ENCODE measurements at regions not wholly inside any gene's neighbourhood (a gene's known extent, or its start where the extent isn't known, plus 50 kb on each side); places are given as distances from the start of the nearest gene placed in this dataset.

DNA sequence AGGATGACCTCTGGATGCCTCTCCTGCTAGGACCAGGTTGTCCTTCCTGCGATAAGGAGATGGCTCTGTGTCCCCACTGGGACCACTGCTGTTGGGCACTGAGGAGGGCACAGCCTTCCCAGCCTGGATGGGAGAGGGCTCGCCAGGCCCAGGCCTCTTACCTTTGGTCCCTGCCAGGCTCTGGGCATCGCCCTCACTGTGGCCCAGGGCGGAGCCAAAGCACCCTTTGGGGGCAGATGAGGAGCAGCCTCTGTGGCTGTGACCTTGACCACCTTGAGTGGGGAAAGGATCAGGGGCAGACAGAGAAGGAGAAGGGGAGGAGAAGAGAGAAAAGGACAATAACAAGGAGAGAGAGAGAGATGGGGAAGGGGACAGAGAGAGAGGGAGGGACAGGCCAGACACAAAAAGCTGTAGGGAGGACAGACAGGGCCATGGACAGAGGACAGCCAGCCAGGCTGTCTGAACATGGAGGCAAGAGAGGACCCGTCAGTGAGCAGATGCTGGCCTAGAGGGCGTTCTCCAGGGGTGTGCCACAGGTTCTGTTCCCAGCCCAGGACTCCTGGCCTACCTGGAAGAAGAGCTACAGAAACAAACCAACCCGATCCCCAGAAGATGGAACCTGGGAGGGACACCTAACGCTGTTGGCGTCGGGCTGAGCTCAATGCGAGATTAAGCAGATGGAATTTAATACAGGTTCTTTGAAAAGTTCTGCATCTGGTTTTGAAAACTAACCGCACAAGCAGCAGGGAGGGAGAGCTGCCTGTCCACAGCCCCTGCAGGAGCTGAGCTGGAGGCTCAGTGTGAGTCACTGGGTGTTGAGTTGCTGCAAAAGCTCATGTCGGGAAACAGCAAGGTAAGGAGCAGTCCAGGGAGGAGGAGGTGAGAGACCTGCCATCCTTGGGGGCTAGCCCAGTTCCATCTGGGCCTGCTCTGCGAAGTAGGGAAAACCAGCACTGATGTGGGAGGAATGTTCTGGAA is 262.1 kb downstream of the PTPRU start:
- H3K27me3 ChIP-seq (ENCODE audit: control insufficient read depth in 1 of 2, insufficient read depth in 2 of 2, low read length in 2 of 2) = no peaks in the 10 kb centered on the region
- H3K4me3 ChIP-seq (ENCODE audit: low read depth in 1 of 2, low read length in 2 of 2) = no peak overlapping the region
- no peaks in the 10 kb centered on the region for H3K9me3 ChIP-seq (ENCODE audit: low read length)
- no peaks in the 10 kb centered on the region for H3K36me3 ChIP-seq (ENCODE audit: insufficient read depth, low read length)
- H3K27ac ChIP-seq (ENCODE audit: low read depth, low read length) = no peak overlapping the region
- H3K9ac ChIP-seq (ENCODE audit: low read length) = no peak overlapping the region
- H3K4me1 ChIP-seq (ENCODE audit: insufficient read depth, low read length) = no peaks in the 10 kb centered on the region

DNA sequence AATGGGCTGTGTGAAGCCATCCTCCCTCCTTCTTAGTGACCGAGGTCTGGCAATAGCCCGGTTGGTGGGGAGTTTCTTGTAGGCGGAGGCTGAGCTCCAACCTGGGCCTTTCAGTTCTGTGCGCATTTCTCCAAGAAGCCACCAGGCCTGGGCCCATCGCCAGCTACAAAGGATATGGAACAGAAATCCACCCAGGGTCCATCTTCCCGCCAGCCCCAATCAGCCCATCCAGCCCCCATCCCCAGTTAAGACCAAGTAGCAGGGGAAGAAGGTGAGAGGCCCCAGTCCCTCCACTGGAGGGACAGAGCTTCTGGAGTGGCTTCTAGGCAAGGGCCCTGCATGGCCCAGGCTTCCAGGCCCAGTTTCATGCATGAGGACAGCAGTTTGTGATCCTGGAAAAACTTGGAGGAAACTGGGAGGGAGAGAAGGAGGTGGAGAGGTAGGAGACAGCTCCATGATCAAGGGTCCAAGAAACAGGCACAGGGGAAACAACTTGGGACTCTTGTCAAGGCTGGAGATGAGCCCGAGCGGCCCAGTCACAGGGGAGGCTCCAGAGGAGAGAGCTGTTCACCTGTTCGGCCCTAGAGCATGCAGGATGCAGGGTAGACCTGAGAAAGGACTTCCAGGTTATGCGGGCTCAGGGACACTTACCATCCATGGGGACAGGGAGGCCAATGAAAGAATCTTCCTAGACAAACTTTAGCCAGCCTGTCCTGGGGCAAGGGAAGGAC is 261.2 kb downstream of the PTPRU start:
- H3K4me1 ChIP-seq (ENCODE audit: insufficient read depth, low read length) = no peaks in the 10 kb centered on the region

DNA sequence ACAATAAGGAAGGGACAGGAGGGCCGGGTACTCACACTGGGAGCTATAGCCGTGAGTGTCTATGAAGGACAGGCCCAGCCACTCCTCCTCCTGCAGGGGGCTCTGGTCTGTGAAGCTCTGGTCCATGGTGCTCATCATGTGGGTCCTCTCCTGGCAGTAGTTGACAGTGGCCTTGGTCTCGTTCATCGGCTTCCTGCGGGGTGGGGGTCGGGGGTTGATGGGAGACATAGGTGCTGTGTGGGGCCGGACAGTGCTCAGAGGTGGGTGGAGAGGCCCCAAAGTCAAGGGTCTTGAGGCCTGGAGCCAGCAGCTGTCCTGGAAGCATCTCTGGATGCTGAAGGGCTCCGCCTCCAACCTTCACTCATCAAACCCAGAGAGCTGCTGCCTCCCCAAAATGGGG is 260.4 kb downstream of the PTPRU start:
- Histone ChIP-seq H3K4me3 (ENCODE audit: low read depth in 1 of 2, low read length in 2 of 2) (no peak overlapping the region), H3K27ac (ENCODE audit: low read depth, low read length) (no peak overlapping the region), H3K4me1 (ENCODE audit: insufficient read depth, low read length) (no peaks in the 10 kb centered on the region), H3K9me3 (ENCODE audit: low read length) (no peaks in the 10 kb centered on the region), H3K36me3 (ENCODE audit: insufficient read depth, low read length) (no peaks in the 10 kb centered on the region), H3K9ac (ENCODE audit: low read length) (no peak overlapping the region), H3K27me3 (ENCODE audit: control insufficient read depth in 1 of 2, insufficient read depth in 2 of 2, low read length in 2 of 2) (no peaks in the 10 kb centered on the region)

More for the DNA sequence above, 261.2 kb downstream of the PTPRU start:
- Histone ChIP-seq H3K36me3 (ENCODE audit: insufficient read depth, low read length) (no peaks in the 10 kb centered on the region), H3K9ac (ENCODE audit: low read length) (no peak overlapping the region), H3K4me3 (ENCODE audit: low read depth in 1 of 2, low read length in 2 of 2) (no peak overlapping the region), H3K27me3 (ENCODE audit: control insufficient read depth in 1 of 2, insufficient read depth in 2 of 2, low read length in 2 of 2) (no peaks in the 10 kb centered on the region), H3K9me3 (ENCODE audit: low read length) (no peaks in the 10 kb centered on the region), H3K27ac (ENCODE audit: low read depth, low read length) (no peak overlapping the region)

DNA sequence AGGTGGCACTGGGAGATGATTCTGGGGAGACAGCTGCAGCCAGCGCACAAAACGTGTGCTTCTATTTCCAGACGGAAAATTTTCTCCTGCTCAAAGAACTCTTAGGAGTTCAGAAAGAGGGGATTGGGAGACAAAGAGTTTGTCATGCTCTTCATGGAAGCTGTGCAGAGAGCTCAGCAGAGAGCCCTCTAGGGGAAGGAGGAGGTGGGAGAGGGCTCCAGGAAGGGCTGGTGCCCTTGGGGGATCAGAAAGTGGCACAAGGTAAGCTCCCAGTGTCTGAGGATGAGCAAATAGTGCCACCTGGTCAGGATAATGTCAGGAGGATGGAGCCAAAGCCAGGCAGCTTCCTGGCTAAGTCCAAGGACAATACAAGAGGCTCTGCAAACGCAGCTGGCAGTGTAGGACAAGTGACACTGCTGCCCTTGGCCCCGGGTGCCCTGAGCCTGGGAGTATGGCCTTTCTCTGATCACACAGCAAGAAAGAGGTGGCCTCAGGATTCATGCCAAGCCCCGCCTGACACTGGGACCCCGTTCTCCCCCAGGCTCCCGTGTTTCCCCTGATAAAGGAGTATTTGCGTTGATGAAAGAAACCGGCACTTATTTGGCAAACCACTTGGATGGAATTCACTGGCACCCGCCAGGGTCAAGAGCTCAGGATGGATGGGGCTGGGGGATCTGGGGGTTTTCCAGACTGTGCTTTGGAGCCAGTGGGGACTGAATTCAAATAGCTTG is 254.0 kb downstream of the PTPRU start:
- H3K4me1 ChIP-seq (ENCODE audit: insufficient read depth, low read length) = no peaks in the 10 kb centered on the region
- H3K27ac ChIP-seq (ENCODE audit: low read depth, low read length) = no peak overlapping the region
- no peaks in the 10 kb centered on the region for H3K36me3 ChIP-seq (ENCODE audit: insufficient read depth, low read length)
- peaks cover 0 to 3% of the 10 kb centered on the region in 2 donors for H3K27me3 ChIP-seq (ENCODE audit: control insufficient read depth in 1 of 2, insufficient read depth in 2 of 2, low read length in 2 of 2)
- H3K9me3 ChIP-seq (ENCODE audit: low read length) = no peaks in the 10 kb centered on the region
- H3K9ac ChIP-seq (ENCODE audit: low read length) = no peak overlapping the region
- H3K4me3 ChIP-seq (ENCODE audit: low read depth in 1 of 2, low read length in 2 of 2) = no peak overlapping the region

DNA sequence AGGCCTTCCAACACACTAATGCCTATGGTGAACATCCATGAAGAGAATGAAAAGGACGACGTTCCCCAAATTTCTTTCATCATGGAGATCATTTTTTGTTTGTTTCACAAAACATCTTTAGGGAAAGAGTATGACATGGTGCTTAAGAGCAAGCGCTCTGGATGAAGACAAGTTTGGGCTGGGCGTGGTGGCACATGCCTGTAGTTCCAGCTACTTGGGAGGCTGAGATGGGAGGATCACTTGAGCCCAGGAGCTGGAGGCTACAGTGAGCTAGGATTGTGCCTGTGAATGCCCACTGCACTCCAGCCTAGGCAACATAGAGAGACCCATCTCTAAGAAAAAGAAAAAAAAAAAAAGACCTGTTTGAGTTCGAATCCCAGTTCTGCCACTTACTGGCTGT is 253.1 kb downstream of the PTPRU start:
- Histone ChIP-seq H3K4me1 (ENCODE audit: insufficient read depth, low read length) (no peaks in the 10 kb centered on the region), H3K9ac (ENCODE audit: low read length) (no peak overlapping the region), H3K36me3 (ENCODE audit: insufficient read depth, low read length) (no peaks in the 10 kb centered on the region), H3K27me3 (ENCODE audit: control insufficient read depth in 1 of 2, insufficient read depth in 2 of 2, low read length in 2 of 2) (peaks cover 0 to 4% of the 10 kb centered on the region in 2 donors), H3K4me3 (ENCODE audit: low read depth in 1 of 2, low read length in 2 of 2) (no peak overlapping the region), H3K9me3 (ENCODE audit: low read length) (no peaks in the 10 kb centered on the region), H3K27ac (ENCODE audit: low read depth, low read length) (no peak overlapping the region)

DNA sequence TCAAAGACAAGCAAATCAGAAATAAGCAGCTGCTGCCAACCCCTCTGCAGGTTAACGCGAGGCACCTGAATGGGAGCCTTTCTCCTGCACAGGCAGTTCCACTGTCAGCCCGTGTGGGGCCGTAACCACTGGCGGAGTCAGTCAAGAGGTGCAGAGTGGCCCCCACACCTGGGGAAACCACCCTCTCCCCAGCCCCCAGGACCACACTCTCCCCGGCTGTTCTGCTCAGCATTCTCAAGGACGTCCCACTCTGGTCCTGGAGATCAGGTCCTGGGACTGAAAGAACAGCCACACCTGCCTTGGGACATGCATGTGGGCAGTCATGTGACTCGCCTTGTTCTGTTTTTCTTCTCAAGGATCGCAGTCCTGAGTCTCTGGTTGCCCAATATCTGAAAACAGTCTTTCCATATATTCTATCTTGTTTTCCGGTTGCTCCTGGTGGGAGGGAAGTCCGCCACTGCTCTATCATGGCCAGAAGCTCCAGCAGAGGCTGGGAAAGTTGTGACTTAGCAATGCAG is 252.5 kb downstream of the PTPRU start:
- Histone ChIP-seq H3K27me3 (ENCODE audit: control insufficient read depth in 1 of 2, insufficient read depth in 2 of 2, low read length in 2 of 2) (peaks cover 0 to 4% of the 10 kb centered on the region in 2 donors), H3K9me3 (ENCODE audit: low read length) (no peaks in the 10 kb centered on the region)

DNA sequence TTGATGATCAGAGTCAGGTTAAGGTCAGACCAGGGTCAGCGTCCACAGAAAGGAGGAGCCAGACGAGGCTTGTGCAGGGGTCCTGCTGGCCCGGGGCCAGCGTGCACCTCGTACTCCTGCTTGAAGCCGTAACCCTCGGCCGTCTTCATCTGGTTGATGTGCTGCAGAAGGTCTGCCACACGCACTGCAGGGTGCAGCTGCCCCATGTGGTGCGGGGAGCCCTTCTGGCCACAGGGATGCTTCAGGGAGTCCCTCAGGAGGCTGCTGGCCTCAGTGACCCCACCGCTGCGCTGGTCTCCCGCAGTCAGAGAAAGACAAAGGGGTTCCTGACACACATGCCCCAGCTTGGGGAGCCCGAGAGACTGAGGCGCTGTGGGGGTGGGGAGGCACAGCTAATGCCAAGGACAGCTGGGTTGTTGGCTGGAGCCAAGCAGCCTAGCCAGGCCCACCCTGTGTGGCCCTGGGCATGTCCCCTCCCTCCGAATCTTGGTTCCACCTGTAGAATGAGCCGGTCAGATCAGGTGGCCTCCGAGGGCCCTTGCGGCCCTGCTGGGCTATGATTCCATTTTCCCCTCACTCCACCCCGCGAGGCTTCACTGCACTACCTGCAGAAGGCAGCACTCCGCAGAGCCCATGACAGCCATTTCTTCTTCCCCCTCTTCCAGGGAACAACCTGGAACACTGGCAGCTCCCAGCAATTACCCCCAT is 251.9 kb downstream of the PTPRU start:
- no peak overlapping the region for H3K27ac ChIP-seq (ENCODE audit: low read depth, low read length)
- H3K9ac ChIP-seq (ENCODE audit: low read length) = no peak overlapping the region
- no peaks in the 10 kb centered on the region for H3K9me3 ChIP-seq (ENCODE audit: low read length)
- H3K36me3 ChIP-seq (ENCODE audit: insufficient read depth, low read length) = no peaks in the 10 kb centered on the region
- no peaks in the 10 kb centered on the region for H3K4me1 ChIP-seq (ENCODE audit: insufficient read depth, low read length)
- H3K27me3 ChIP-seq (ENCODE audit: control insufficient read depth in 1 of 2, insufficient read depth in 2 of 2, low read length in 2 of 2) = peaks cover 0 to 4% of the 10 kb centered on the region in 2 donors
- no peak overlapping the region for H3K4me3 ChIP-seq (ENCODE audit: low read depth in 1 of 2, low read length in 2 of 2)

More for the DNA sequence above, 252.5 kb downstream of the PTPRU start:
- Histone ChIP-seq H3K36me3 (ENCODE audit: insufficient read depth, low read length) (no peaks in the 10 kb centered on the region), H3K4me3 (ENCODE audit: low read depth in 1 of 2, low read length in 2 of 2) (no peak overlapping the region), H3K27ac (ENCODE audit: low read depth, low read length) (no peak overlapping the region), H3K4me1 (ENCODE audit: insufficient read depth, low read length) (no peaks in the 10 kb centered on the region), H3K9ac (ENCODE audit: low read length) (no peak overlapping the region)

DNA sequence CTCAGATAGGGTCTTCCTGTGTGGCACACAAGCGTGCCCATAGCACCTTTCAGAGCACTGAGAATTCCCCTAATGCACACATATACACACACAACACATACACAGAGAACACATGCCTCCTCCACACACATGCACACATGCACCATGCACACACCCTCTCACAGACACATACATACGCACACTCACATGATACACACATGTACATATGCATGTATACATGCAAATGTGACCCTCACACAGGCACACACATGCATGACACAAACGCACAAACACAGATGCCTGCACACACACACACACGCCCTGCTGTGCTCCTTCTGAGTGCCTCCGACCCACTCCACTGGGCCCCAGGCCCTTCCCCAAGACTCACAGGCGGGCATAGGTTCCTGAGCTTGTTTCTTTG is 251.0 kb downstream of the PTPRU start:
- no peak overlapping the region for H3K9ac ChIP-seq (ENCODE audit: low read length)
- H3K4me3 ChIP-seq (ENCODE audit: low read depth in 1 of 2, low read length in 2 of 2) = no peak overlapping the region
- H3K4me1 ChIP-seq (ENCODE audit: insufficient read depth, low read length) = no peaks in the 10 kb centered on the region
- peaks cover 0 to 4% of the 10 kb centered on the region in 2 donors for H3K27me3 ChIP-seq (ENCODE audit: control insufficient read depth in 1 of 2, insufficient read depth in 2 of 2, low read length in 2 of 2)
- H3K9me3 ChIP-seq (ENCODE audit: low read length) = no peaks in the 10 kb centered on the region
- no peaks in the 10 kb centered on the region for H3K36me3 ChIP-seq (ENCODE audit: insufficient read depth, low read length)
- no peak overlapping the region for H3K27ac ChIP-seq (ENCODE audit: low read depth, low read length)

DNA sequence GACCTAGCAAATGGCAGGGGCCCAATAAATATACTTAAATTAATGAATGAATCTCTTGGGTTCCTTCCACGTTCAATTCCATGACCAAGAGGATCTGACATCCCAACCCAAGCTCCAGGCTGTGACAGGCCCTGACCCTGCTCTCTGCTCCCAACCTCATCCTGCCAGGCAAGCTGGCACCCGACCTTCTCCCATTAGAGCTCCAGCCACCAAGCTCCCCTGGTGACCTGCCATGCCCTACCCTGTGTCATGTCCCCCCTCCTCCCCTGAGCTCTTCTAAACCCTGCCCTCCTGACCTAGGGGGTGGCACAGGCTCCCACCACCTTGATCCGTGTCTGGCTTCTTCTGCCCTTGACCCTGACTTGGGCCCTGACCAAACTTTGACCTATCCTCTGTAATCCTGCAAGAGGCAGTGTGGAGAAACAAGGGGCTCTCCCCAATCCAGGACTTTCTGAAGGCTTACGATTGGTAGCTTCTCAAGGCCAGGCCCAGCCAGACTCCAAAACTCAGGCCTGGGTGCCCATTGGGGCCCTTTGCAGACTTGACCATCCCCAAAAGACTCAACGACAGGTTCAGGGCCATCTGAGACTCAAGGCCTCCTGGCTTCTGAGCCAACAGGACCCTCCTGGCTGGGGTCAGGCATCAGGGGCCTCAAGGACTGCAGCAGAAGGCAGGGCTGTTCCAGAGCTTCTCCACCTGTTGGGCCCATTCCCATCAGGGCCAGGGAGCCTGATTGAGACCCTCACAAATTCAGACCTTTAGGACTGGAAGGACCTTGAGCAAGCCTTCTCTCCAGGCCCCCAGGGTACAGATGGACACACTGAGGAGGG is 249.0 kb downstream of the PTPRU start:
- H3K36me3 ChIP-seq (ENCODE audit: insufficient read depth, low read length) = no peaks in the 10 kb centered on the region
- H3K4me1 ChIP-seq (ENCODE audit: insufficient read depth, low read length) = no peaks in the 10 kb centered on the region
- H3K9ac ChIP-seq (ENCODE audit: low read length) = no peak overlapping the region
- H3K27me3 ChIP-seq (ENCODE audit: control insufficient read depth in 1 of 2, insufficient read depth in 2 of 2, low read length in 2 of 2) = peaks cover 0 to 4% of the 10 kb centered on the region in 2 donors
- no peak overlapping the region for H3K27ac ChIP-seq (ENCODE audit: low read depth, low read length)
- H3K4me3 ChIP-seq (ENCODE audit: low read depth in 1 of 2, low read length in 2 of 2) = no peak overlapping the region
- no peaks in the 10 kb centered on the region for H3K9me3 ChIP-seq (ENCODE audit: low read length)

DNA sequence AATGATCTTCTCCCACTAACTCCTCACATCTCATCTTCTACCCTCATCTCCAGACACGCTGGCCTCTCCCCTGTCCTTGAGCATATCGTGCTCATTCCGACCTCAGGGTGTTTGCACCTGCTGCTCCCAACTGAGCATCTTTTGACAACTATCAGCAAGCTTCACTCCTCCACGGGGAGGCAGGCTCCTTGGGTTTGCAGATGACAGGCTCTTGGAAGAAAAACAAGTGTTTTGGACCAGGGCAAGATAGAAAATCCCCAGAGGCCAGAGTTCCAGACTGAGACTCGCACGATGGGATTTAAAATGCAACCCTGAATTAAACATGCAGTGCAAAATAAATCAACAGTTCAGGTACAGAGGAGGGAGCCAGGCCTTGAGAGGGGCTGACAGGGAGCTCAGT is 246.7 kb downstream of the PTPRU start:
- H3K9me3 ChIP-seq (ENCODE audit: low read length) = no peaks in the 10 kb centered on the region
- H3K27ac ChIP-seq (ENCODE audit: low read depth, low read length) = no peak overlapping the region
- no peaks in the 10 kb centered on the region for H3K36me3 ChIP-seq (ENCODE audit: insufficient read depth, low read length)
- no peak overlapping the region for H3K4me3 ChIP-seq (ENCODE audit: low read depth in 1 of 2, low read length in 2 of 2)
- no peaks in the 10 kb centered on the region for H3K4me1 ChIP-seq (ENCODE audit: insufficient read depth, low read length)
- H3K27me3 ChIP-seq (ENCODE audit: control insufficient read depth in 1 of 2, insufficient read depth in 2 of 2, low read length in 2 of 2) = peaks cover 0 to 10% of the 10 kb centered on the region in 2 donors
- no peak overlapping the region for H3K9ac ChIP-seq (ENCODE audit: low read length)

Measured in muscle layer of colon (tissue), 2 donors.